D341Med (cell line): ENCODE measurements at regions not wholly inside any gene's neighbourhood (a gene's known extent, or its start where the extent isn't known, plus 50 kb on each side); places are given as distances from the start of the nearest gene placed in this dataset.
A peak's percentile ranks its signal among the peaks of the same experiment; 100 is the strongest.

Experiments used
- DNase-seq: peaks from one replicate; pipeline ENCODE4 v3.0.0; 2012; ENCODE audit warnings: low spot score

DNA sequence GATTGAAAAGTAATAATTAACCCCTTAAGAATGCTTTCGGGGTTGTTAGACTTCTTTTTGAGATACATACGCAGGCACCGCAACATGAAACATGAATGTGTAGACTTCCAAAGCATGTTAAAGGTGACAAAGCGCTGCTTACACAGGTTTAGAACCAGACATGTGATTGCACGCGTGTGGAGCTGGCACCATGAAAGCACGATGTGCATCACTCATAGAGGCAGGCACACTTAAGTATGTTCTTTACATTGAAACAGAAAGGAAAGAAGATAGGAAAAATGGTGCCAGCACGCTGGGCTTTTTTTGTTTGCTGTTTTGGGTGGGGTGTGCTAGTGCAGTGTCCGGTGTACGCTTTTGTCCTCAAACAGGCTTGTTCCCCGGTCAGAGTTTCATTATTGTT, 83.6 kb upstream of the PPARA start:
- DNase-seq = no peak

DNA sequence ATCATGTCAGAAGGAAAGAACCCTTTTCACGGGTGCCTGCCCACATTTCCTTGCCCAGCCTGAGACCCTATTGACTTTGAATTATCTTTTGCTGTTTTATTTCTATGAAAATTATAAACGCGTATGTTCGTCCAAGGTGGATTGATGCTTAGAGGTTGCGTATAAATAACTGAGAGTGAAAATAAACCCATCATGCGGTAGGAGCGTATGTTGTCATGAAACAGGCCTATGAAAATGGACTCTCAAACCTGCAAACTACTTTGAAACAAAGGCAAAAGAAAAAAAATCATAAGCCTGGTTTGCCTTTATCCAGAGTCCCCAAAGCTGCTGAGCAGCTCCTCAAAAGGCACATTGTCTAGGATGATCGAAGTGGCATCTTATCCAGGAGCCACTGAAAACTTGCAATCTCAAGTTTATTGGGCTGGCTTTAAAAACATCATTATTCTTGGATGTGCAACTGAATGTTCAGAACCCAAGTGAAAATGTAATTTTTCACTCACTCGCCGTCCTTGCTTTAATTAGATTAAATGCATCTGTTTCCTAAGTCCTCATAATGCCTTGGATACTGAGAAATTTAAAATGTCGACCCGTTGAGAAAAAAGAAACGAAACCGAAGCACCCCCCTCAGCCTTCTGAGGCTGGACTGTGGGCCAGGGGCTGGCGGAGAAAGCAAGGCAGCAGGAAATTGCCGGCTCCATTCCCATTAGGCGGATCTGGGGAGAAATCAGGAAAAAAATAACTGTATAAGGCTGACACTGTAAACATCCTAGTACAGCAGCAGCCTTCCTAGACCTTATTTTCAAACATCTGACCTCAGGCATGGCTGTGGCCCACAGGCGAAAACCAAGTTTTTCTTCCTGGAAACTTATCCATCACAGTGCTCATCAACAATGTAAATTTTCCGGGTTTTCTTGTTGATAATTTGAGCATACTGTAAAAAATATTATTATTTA, 82.9 kb upstream of the PPARA start:
- no peak for DNase-seq

DNA sequence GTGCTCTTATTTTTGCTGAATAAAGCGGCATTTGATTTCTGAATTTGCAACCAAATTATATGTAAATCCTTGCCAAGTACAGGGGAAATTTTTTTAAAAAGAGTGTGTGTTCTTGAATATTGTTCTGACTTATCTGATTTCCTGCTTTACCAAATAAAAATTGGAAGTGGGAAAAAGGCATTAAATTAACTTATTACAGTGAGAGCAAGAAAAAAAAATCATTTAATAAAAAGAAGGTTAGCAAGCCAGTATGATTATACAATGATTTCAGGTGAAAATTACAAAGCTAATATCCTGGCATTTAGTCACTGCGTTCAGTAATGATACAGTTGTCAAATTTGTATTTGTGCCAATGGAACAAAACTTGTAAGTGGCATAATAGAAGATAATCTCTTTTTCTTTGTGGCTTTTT, 82.1 kb upstream of the PPARA start:
- DNase-seq = no peak

DNA sequence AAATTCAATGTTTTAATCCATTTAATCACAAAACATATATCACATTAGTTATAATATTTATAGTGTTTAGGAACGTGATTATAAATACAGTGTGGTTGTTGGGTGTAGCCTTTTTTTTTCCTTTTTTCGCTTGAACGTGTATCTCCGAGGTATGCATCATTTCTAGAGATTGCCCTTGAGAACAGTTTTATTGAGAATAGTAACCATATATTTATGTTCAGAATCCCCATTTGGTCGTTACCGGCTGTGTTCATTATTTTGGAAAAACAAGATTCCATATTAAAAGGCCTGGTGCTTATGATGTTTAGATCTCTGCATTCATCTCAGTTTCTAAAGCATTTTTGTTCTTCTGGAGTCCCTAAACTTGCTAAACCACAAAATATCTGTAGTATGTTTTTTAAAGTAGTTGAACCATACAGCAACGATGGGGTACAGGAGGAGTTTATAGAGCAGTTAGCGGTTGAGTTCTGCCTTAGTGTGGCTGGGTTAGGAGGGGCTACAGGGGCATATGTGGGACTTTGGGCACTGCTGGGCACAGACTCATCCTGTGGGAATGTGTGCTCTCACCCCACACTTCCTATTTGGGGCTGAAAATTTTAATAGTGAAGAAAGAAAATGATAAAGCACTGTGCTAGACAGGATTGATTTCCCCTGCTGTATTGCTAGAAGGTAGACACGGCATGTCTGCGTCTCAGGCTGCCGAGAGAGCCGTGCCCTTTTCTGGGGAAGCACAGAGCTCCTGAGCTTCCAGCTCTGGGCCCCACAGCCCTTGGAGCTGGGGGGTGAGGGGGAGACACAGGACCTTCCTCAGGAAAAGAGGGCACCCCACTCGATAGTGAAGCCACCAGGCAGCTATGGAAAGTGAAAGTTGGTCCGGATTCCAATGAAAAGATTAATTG, 81.5 kb upstream of the PPARA start:
- no peak for DNase-seq

DNA sequence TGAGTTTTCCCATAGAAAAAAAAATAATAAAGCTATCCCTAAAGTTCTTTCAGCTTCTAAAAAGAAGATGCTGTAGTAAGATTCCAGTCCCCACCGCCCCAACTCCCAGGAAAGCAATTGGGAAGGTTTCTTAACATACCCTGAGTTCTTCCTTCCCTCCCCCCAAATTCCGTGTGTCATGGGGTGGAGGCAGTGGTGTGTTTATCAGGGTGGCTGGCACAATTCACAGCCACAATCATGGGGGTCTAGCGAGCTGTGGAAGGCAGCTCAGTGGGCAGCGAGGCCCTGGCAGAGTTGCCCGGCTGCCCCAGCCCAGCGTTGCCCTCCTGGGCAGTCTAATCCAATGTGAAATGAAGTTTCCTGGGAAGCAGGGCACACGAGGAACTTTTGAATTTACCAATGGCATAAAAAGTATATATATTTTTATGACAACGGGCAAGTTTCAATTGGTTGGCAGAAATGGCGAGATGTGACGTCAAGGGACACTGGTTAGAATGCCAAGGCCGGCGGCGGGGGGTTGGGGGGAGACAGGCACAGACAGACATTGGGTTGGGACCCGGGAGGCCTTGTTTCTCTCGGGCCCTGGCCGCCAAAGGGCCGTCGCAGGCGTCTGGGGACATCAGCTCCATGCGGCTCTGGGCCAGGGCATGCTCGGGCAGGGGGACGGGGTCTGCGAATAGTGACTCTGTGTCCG, 80.7 kb upstream of the PPARA start:
- peak; percentile 73 for DNase-seq

DNA sequence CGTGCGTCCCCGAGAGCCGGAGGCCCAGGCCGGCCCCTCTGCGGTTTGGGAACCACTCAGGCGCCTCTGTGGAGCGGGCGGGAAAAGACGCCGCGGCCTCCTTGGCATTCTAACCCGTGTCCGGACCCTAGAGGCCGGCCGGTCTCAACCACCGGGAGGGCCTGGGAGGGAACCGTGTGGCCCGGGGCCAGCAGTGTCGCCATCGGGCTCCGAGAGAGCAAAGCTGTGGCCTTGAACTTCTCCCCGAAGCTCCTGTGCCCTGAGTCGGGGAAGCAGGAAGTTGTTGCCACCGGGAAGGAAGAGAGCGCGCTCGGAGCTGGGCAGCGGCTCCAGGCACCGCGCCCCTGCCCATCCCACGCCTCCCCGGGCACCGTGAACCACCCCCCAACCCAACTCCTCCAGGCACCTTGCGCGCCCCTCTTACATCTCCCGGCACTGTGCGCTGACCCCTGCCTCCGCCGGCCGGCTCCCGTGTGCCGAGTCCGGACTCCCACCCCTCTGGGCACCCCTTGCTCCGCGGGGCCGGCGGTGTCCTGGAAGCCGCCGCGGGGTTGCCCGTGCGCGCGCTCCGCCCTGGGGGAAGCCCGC, 80.0 kb upstream of the PPARA start:
- DNase-seq = peak; percentile 49

DNA sequence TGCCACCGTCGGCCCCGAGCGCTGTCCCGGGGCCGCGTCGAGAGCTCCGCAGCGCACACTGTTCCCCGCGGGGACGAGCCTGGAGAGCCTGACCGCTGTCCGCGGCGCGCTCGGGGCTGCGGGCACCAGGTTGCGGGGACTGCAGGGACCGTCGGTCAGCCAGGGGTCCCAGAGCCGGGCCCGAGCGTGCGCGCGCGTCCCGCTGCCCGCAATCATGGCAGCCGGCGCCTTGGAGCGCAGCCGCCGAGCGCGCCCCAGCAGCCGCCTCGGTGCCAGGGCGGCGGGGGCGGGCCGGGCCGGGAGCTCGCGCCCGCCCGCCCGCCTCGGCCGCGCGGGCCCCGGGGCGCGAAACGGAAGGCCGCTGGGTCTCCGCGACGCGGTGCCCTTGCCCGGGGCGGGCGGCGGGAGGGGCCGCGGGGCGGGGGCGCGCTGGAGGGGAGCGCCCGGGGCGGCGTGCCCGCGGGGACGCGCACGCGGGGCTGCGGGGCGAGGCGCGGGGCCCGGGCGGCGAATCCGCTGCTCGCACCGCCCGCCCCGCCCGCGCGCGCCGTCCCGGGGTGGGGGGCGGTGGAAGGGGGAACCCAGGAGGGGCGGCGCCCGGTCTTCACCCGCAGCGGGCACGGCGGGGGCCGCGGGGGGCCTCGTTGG, 79.4 kb upstream of the PPARA start:
- DNase-seq = peak; percentile 89

DNA sequence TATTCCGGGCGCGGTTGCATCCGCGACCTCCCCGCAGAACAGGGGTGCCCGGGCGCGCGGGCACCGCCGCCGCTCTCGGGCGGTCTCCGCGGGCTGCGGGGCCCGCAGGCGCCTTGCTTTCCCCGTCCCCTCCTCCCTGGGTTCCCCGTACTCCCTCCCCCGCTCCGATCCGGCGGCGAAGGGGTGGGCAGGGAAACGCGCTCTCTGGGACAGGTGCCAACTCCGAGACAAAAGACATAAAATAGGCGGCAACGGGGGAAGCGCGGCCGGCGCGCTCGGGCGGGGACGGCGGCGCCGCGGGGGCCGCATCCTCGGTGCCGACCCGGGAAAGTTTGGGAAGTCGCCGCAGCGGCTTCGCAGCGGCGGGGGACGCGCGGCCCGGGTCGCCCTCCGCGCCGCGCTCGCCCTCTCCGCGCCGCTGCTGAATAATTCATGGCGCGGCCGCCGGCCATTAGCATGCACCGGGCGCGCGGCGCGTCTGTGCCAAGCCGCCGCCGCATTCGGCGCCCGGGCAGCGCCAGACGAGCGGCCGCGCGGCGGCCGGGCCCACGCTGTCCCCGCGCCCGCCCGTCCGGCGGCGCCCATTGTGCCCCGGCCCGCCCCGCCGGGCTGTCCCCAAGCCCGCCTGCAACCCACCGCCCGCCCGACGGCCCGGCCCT, 78.7 kb upstream of the PPARA start:
- DNase-seq = peak; percentile 83

DNA sequence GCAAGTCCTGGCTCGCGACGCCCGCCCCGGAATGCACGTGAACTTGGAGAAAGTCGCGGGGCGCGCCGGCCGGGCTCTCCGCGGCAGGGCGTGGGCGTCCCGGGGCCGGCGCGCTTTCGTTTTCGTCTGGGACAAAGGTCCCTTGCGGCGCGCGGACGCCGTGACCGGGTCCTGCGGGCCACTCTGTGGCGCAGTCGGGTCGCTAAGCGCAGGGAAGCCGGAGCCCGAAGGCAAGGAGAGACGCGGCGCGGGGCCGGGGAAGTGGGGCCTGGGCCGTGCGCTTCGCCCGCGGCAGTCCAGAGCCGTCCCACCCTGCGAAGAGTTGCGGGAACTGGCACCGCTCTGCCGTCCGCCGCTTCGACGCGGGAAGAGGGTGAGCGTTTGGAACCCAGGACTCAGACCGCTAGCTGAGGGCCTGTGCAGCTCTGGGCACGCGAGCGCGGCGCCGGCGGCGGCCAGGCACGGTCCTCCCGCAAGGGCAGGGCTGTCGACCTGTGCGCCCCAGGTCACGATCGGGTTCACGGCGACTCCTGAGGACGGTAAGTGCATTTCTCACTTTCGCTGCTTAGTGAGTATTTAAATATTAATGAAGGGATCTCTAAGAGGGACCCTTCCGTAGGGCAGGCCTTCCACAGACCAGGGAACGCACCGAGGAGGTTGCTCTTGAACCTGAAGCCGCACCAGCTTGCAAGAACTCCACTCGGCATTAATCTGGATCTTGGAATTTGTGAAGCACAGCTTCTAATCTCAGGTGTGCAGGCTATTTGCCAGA, 78.0 kb upstream of the PPARA start:
- DNase-seq = peak; percentile 40

DNA sequence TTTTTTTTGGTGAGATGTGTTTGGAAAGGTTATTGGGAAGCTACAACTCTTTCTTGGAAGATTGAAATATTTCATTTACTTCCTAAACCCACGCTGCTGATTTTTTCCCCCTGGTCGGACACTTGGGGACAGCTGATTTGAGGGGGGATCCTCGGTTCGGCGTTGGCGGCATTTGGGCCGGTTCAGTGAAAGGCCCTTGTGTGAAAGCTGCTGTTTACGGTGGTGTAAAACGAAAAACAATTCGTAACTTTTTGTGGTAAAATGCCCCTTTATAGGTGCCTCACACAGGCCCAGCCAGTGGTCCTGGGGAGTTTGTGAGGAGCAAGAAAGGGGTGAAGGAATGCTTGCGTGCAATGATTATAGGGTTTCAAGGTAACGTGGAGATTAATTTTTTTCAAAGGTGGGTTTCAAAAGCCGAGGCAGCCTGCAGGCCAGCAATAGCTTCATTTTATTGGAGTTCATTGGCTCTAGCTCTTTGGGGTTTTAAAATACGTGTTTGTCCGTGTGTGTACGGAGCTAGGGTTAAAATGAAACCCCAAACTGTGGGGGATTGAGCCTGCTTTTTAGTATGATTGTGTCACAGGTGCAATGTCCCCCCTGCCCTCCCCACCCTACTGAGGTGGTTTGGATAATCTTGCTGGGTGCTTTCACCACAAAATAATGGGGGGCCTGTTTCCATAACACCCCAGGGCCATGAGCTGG, 77.2 kb upstream of the PPARA start:
- DNase-seq = no peak

DNA sequence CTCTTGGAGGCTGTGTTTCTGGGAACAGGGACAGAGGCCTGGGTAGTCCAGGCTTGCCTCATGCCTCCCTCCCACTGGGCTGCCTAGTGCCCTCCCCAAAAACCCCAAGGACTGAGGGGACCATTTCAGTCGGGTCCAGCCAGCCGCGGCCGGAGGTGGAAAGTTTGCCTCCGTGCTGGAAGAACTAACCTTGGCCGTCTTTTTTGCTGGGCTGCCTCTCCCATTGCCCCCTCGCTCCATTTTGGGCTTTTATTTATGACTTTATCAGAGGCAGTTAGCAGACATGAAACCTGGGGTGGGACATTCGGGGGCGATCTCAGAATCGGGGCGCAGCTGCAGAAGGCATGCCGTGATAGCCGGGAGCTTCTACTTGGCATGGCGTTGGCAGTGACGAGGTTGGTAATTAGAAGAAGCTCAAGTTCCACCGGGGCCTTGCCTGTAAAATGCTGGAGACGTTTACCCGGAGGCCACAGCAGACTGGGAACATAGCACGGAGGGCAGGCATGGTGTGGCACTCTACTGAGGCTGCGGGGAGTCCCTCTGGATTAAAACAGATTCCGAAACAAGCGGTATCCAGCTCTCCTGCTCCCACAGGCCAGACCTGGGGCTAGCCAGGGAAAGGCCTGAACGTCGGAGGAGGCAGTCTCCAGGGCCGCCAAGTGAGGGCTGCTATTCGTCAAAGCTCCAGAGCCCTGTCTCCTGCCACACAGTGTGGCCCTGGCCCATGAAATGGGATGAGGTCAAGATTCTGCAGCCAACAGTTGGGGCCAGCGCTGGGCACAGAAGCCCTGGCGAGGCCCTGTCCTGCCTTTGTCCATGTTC, 76.4 kb upstream of the PPARA start:
- no peak for DNase-seq

DNA sequence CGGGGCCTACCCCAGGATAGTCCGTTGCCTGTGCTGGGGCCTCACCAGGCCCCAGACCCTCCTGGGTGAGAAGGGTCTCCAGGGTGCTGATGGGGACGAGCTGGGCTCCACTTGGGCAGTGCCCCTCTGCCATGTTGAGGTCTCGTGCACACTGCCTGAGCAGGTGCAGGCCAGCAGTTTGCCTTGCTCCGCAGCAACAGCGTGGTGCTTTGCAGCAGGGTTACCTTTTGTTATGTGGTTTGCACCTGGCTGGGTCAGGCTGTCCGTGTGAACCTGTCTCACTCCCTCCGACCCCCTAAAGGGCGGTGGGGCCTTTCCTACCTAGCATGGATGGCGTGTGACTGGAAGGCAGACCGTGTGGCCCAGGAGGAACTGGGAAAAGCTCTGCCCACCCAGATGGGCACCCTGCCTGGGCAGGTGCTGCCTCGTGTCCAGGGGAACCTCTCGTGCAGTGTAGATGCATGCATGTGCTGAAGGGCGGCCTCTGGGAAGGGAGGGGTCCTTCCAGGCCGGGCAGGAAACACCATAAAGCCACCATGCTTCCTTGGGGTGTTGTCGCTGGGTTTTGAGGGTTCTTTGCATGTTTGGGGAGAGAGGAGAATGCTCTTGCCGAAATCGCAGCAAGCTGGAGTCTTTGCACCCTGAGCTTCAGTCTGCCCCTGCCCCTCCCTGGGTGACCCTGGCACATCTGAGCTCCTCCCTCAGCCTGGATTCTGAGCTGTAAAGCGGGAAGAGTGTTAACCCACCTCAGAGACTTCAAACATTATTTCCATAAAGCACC, 75.4 kb upstream of the PPARA start:
- no peak for DNase-seq

DNA sequence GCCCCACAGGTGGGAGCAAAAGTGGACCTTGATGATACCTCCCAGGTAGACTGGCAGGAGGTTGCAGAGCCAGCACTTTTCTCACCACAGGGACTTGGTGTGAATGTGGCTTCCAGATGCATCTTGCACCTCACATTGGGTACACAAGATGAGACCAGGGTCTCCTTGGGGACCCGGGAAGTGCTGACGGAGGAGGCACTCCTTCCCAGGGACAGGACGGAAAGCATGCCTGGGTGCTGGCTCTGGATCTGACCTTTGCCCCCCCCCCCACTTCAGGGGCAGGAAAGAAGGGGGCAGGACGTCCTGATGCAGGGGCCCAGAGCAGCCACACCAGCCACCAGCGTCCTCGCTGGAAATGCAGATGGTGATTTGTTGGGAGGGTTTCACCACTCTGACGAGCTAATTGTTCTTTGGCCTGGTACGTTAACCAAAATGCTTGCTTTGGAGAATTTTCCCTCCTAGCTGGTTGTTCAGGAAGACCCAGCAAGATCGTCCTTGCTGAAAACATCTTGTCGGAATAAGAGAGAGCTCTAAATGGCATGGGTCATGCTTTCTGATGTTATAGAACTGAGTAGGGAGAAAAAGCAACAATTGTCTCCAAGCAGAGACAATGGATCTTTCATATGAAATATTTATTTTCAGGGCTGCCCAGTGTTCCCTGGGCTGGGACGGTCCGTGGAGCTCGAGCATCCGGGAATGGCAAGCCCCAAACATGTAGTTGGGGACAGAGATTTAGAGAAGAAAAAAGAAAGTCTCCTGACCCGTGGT, 74.4 kb upstream of the PPARA start:
- DNase-seq = no peak

DNA sequence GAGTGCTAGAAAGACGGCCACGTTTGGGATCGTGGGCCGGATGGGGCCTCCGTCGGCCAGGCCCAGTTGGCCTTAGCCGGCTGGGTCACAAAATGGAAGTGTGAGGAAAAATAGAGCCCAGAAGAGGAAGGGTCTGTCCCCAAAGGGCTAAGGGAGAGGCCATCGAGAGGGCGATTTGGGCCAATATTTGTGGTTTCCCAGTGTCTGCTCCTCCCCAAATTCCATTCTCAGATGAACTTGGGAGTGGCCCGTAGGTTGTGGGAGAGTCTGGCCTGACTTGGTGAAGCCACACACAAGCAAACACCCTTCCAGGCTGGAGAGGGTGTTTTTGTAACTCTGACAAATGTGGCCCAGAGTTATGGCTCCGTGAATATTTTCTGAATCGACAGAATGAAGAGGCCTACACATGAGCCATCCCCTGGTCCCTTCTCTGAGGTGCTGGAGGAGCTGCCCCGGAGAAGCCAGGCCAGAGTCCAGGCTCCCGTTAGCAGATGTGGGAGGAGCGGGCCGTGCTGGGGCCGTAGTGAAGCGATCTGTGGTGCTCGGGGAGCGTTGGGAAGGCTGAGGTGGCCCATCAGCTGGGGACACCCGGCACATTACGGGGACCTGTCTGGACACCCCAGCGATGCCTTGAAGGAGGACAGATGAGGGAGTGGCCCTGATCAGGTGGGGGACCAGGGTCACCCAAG, 73.5 kb upstream of the PPARA start:
- DNase-seq = no peak

DNA sequence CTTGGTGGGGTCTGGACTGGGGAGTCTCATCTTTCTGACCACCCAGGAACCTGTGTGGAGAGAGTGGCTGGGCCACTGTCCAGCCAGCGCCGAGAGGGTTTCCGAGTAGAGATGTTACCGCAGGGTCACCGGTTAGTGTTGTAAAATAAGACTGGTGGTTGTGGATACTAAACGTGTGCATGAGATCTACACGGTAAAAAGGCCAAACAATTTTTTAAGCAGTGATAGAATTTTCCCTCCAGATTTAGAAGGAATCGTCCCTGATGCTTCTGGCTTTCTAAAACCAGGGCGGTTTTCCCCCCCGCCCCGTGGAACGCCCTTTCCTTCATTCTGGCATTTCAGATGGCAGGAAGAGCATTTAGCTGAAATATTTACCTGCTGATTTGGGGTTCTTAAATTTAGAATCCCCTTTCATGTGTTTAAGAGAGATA, 72.6 kb upstream of the PPARA start:
- DNase-seq = no peak
